ENCODE measurements at regions not wholly inside any gene's neighbourhood (a gene's known extent, or its start where the extent isn't known, plus 50 kb on each side); places are given as distances from the start of the nearest gene placed in this dataset.

GRCh38 chr21:19433623-19434022 is 1030.0 kb upstream of the TMPRSS15 start:
- Histone ChIP-seq H3K27ac (no peak overlapping the region), H3K9me3 (no peaks in the 10 kb centered on the region), H3K4me3 (no peak overlapping the region), H3K27me3 (replicated peaks; ENCODE audit: insufficient read depth) (no peaks in the 10 kb centered on the region), H3K4me1 (ENCODE audit: control insufficient read depth in 1 of 2, low read depth in 2 of 2) (no peaks in the 10 kb centered on the region), H3K36me3 (no peaks in the 10 kb centered on the region)
- DNase-seq (ENCODE audit: low spot score) (no peak), ATAC-seq (ENCODE audit: insufficient number of reproducible peaks, low FRiP score, low read depth) (no peak)
- no peak for TF ChIP-seq CTCF (IDR thresholded peaks at IDR 0.05)

- no peak for TF ChIP-seq CTCF (IDR thresholded peaks at IDR 0.05)
- H3K27ac ChIP-seq, result no peak overlapping the region
- ATAC-seq (ENCODE audit: insufficient number of reproducible peaks, low FRiP score, low read depth), result no peak
These were observed 1037.4 kb upstream of the TMPRSS15 start for GRCh38 chr21:19440792-19441655.

GRCh38 chr21:19458295-19458694 is 1054.7 kb upstream of the TMPRSS15 start:
- no peak for TF ChIP-seq CTCF (IDR thresholded peaks at IDR 0.05)
- H3K27ac ChIP-seq, result no peak overlapping the region
- H3K36me3 ChIP-seq, result no peaks in the 10 kb centered on the region
- no peak for DNase-seq (ENCODE audit: low spot score)
- no peaks in the 10 kb centered on the region for H3K4me1 ChIP-seq (ENCODE audit: control insufficient read depth in 1 of 2, low read depth in 2 of 2)
- H3K27me3 ChIP-seq (replicated peaks; ENCODE audit: insufficient read depth), result no peaks in the 10 kb centered on the region
- H3K4me3 ChIP-seq, result no peak overlapping the region
- ATAC-seq (ENCODE audit: insufficient number of reproducible peaks, low FRiP score, low read depth), result no peak
- no peaks in the 10 kb centered on the region for H3K9me3 ChIP-seq

More at GRCh38 chr21:19440792-19441655, 1037.4 kb upstream of the TMPRSS15 start:
- no peaks in the 10 kb centered on the region for H3K27me3 ChIP-seq (replicated peaks; ENCODE audit: insufficient read depth)
- no peaks in the 10 kb centered on the region for H3K4me1 ChIP-seq (ENCODE audit: control insufficient read depth in 1 of 2, low read depth in 2 of 2)
- no peaks in the 10 kb centered on the region for H3K9me3 ChIP-seq
- H3K4me3 ChIP-seq, result no peak overlapping the region
- no peak for DNase-seq (ENCODE audit: low spot score)
- no peaks in the 10 kb centered on the region for H3K36me3 ChIP-seq

GRCh38 chr21:19461481-19462205 is 1058.1 kb upstream of the TMPRSS15 start:
- Histone ChIP-seq H3K4me1 (ENCODE audit: control insufficient read depth in 1 of 2, low read depth in 2 of 2) (no peaks in the 10 kb centered on the region), H3K9me3 (no peaks in the 10 kb centered on the region), H3K27ac (no peak overlapping the region), H3K27me3 (replicated peaks; ENCODE audit: insufficient read depth) (no peaks in the 10 kb centered on the region), H3K4me3 (no peak overlapping the region), H3K36me3 (no peaks in the 10 kb centered on the region)
- no peak for ATAC-seq (ENCODE audit: insufficient number of reproducible peaks, low FRiP score, low read depth)
- TF ChIP-seq CTCF (IDR thresholded peaks at IDR 0.05), result no peak
- no peak for DNase-seq (ENCODE audit: low spot score)

- ATAC-seq (ENCODE audit: insufficient number of reproducible peaks, low FRiP score, low read depth) (no peak), DNase-seq (ENCODE audit: low spot score) (no peak)
- Histone ChIP-seq H3K4me1 (ENCODE audit: control insufficient read depth in 1 of 2, low read depth in 2 of 2) (no peaks in the 10 kb centered on the region), H3K36me3 (no peaks in the 10 kb centered on the region), H3K4me3 (no peak overlapping the region), H3K9me3 (no peaks in the 10 kb centered on the region), H3K27ac (no peak overlapping the region), H3K27me3 (replicated peaks; ENCODE audit: insufficient read depth) (no peaks in the 10 kb centered on the region)
- no peak for TF ChIP-seq CTCF (IDR thresholded peaks at IDR 0.05)
These were observed 1060.4 kb upstream of the TMPRSS15 start for GRCh38 chr21:19463966-19464365.
